Right hindlimb (tissue), 1 donor: ENCODE measurements at regions not wholly inside any gene's neighbourhood (a gene's known extent, or its start where the extent isn't known, plus 50 kb on each side); places are given as distances from the start of the nearest gene placed in this dataset.
A peak's percentile ranks its signal among the peaks of the same experiment; 100 is the strongest.
"Not testable (repeated sequence)": the region's sequence is repeated elsewhere in the genome, so short reads cannot be mapped to it uniquely, and the experiment has no call there.

Experiments used
- DNase-seq: peaks from one replicate; pipeline ENCODE4 v3.0.0-alpha.2; 2018

- no peak for DNase-seq
These were observed 991.4 kb upstream of the CELF4 start for GRCh38 chr18:38557006-38557405.

- DNase-seq: no peak
These were observed 987.2 kb upstream of the CELF4 start for GRCh38 chr18:38552732-38553321.

GRCh38 chr18:38551881-38552280, 986.3 kb upstream of the CELF4 start:
- DNase-seq: peak; percentile 21

GRCh38 chr18:38545071-38545470, 979.5 kb upstream of the CELF4 start:
- no peak for DNase-seq

GRCh38 chr18:38539856-38540255, 974.3 kb upstream of the CELF4 start:
- DNase-seq: no peak

GRCh38 chr18:38539371-38539770, 973.8 kb upstream of the CELF4 start:
- no peak for DNase-seq

- DNase-seq: no peak
These were observed 968.5 kb upstream of the CELF4 start for GRCh38 chr18:38534073-38534472.

- DNase-seq: no peak
These were observed 961.3 kb upstream of the CELF4 start for GRCh38 chr18:38526922-38527321.

- no peak for DNase-seq
These were observed 959.4 kb upstream of the CELF4 start for GRCh38 chr18:38525039-38525438.

GRCh38 chr18:38520786-38521185, 955.2 kb upstream of the CELF4 start:
- DNase-seq: no peak

GRCh38 chr18:38502539-38502938, 936.9 kb upstream of the CELF4 start:
- DNase-seq: no peak

GRCh38 chr18:38497266-38497665, 931.7 kb upstream of the CELF4 start:
- DNase-seq: no peak

- DNase-seq: no peak
These were observed 930.7 kb upstream of the CELF4 start for GRCh38 chr18:38496222-38496793.

- peak; percentile 21 for DNase-seq
These were observed 928.5 kb upstream of the CELF4 start for GRCh38 chr18:38494065-38494464.

- no peak for DNase-seq
These were observed 925.6 kb upstream of the CELF4 start for GRCh38 chr18:38491195-38491594.

- DNase-seq: not testable (repeated sequence)
These were observed 924.1 kb upstream of the CELF4 start for GRCh38 chr18:38489721-38490120.

GRCh38 chr18:38487521-38487920, 921.9 kb upstream of the CELF4 start:
- no peak for DNase-seq

GRCh38 chr18:38483326-38483725, 917.7 kb upstream of the CELF4 start:
- no peak for DNase-seq

GRCh38 chr18:38481576-38481975, 916.0 kb upstream of the CELF4 start:
- DNase-seq: no peak

- no peak for DNase-seq
These were observed 910.1 kb upstream of the CELF4 start for GRCh38 chr18:38475686-38476085.

GRCh38 chr18:38473535-38473934, 907.9 kb upstream of the CELF4 start:
- no peak for DNase-seq

GRCh38 chr18:38470421-38470820, 904.8 kb upstream of the CELF4 start:
- DNase-seq: no peak

- no peak for DNase-seq
These were observed 900.8 kb upstream of the CELF4 start for GRCh38 chr18:38466426-38466825.

- DNase-seq: no peak
These were observed 898.4 kb upstream of the CELF4 start for GRCh38 chr18:38464024-38464423.

- no peak for DNase-seq
These were observed 895.1 kb upstream of the CELF4 start for GRCh38 chr18:38460657-38461056.
